SH-SY5Y (cell line): ENCODE measurements at regions not wholly inside any gene's neighbourhood (a gene's known extent, or its start where the extent isn't known, plus 50 kb on each side); places are given as distances from the start of the nearest gene placed in this dataset.

Source experiments
- GATA2 ChIP-seq: IDR thresholded peaks from 2 replicates; pipeline ENCODE4 v1.6.1; 2011; ENCODE audit warnings: mild to moderate bottlenecking, low read depth, low read length
- GATA3 ChIP-seq: IDR thresholded peaks from 2 replicates; pipeline ENCODE4 v1.6.1; 2011; ENCODE audit warnings: low read depth, mild to moderate bottlenecking, low read length, moderate library complexity

- TF ChIP-seq GATA2: no peak
- TF ChIP-seq GATA3: no peak
Observed at GRCh38 chr2:57597940-57598339, 448.7 kb upstream of the VRK2 start.

GRCh38 chr2:57598551-57598950 is 448.1 kb upstream of the VRK2 start:
- TF ChIP-seq GATA3 (no peak), GATA2 (no peak)

GRCh38 chr2:57602733-57603132 is 443.9 kb upstream of the VRK2 start:
- TF ChIP-seq GATA3: no peak
- TF ChIP-seq GATA2: no peak

- TF ChIP-seq GATA2 (no peak), GATA3 (no peak)
Observed at GRCh38 chr2:57614988-57615387, 431.6 kb upstream of the VRK2 start.

- no peak for TF ChIP-seq GATA3
- TF ChIP-seq GATA2: no peak
Observed at GRCh38 chr2:57615855-57616556, 430.6 kb upstream of the VRK2 start.

- TF ChIP-seq GATA3 (no peak), GATA2 (no peak)
Observed at GRCh38 chr2:57617318-57617717, 429.3 kb upstream of the VRK2 start.

GRCh38 chr2:57621122-57621663 is 425.4 kb upstream of the VRK2 start:
- no peak for TF ChIP-seq GATA3
- TF ChIP-seq GATA2: no peak

- TF ChIP-seq GATA3: no peak
- TF ChIP-seq GATA2: no peak
Observed at GRCh38 chr2:57622009-57622408, 424.6 kb upstream of the VRK2 start.

- TF ChIP-seq GATA3 (no peak), GATA2 (no peak)
Observed at GRCh38 chr2:57656198-57656597, 390.4 kb upstream of the VRK2 start.

GRCh38 chr2:57669570-57669969 is 377.0 kb upstream of the VRK2 start:
- TF ChIP-seq GATA2 (no peak), GATA3 (no peak)

- TF ChIP-seq GATA3 (no peak), GATA2 (no peak)
Observed at GRCh38 chr2:57674025-57674424, 372.6 kb upstream of the VRK2 start.

- TF ChIP-seq GATA3 (no peak), GATA2 (no peak)
Observed at GRCh38 chr2:57674743-57675142, 371.9 kb upstream of the VRK2 start.

GRCh38 chr2:57677296-57677695 is 369.3 kb upstream of the VRK2 start:
- no peak for TF ChIP-seq GATA3

- TF ChIP-seq GATA3 (no peak), GATA2 (no peak)
Observed at GRCh38 chr2:57681650-57682049, 365.0 kb upstream of the VRK2 start.

GRCh38 chr2:57685032-57685431 is 361.6 kb upstream of the VRK2 start:
- TF ChIP-seq GATA2: no peak
- no peak for TF ChIP-seq GATA3

GRCh38 chr2:57692395-57692794 is 354.2 kb upstream of the VRK2 start:
- TF ChIP-seq GATA3: no peak
- TF ChIP-seq GATA2: no peak

- no peak for TF ChIP-seq GATA3
Observed at GRCh38 chr2:57693177-57693576, 353.4 kb upstream of the VRK2 start.
